ENCODE measurements at regions not wholly inside any gene's neighbourhood (a gene's known extent, or its start where the extent isn't known, plus 50 kb on each side); places are given as distances from the start of the nearest gene placed in this dataset.

GRCh38 chr17:27216836-27217235 lies 77.1 kb upstream of the WSB1 start:
- no peaks in the 10 kb centered on the region for H3K27me3 ChIP-seq (ENCODE audit: control insufficient read depth, low read length)
- H3K27ac ChIP-seq (ENCODE audit: low read depth, low read length): peak overlapping the region; percentile 93
- no peaks in the 10 kb centered on the region for H4K20me1 ChIP-seq (ENCODE audit: control insufficient read depth, insufficient read depth, low read depth, low read length)
- peaks cover 14% of the 10 kb centered on the region for H3F3A ChIP-seq (ENCODE audit: control insufficient read depth, insufficient read depth)
- H3K4me3 ChIP-seq (ENCODE audit: low read length): peak overlapping the region; percentile 43
- peak overlapping the region; percentile 60 for H3K4me2 ChIP-seq (ENCODE audit: low read length)
- H3K9me3 ChIP-seq (ENCODE audit: control insufficient read depth, insufficient read depth, low read length): peaks cover 9% of the 10 kb centered on the region; the same call in 1 of the 2 replicates
- H3K79me2 ChIP-seq (ENCODE audit: control insufficient read depth, low read length): no peaks in the 10 kb centered on the region
- TF ChIP-seq EZH2phosphoT487 (IDR thresholded peaks at IDR 0.05; ENCODE audit: borderline replicate concordance, low read length): no peak
- TF ChIP-seq CTCF (IDR thresholded peaks at IDR 0.05; ENCODE audit: low read depth, low read length, poor library complexity, severe bottlenecking): no peak
- H3K9me2 ChIP-seq (replicated peaks; ENCODE audit: control insufficient read depth, low read length): no peaks in the 10 kb centered on the region
- peaks cover 3% of the 10 kb centered on the region; the same call in 1 of the 2 replicates for H3K36me3 ChIP-seq (ENCODE audit: control insufficient read depth, low read length)
- peaks cover 39% of the 10 kb centered on the region for H3K4me1 ChIP-seq (ENCODE audit: control insufficient read depth, low read length)

GRCh38 chr17:27217631-27218030 lies 76.3 kb upstream of the WSB1 start:
- Histone ChIP-seq H3K4me3 (ENCODE audit: low read length) (peak overlapping the region; percentile 43), H3K4me2 (ENCODE audit: low read length) (peak overlapping the region; percentile 60), H3K27ac (ENCODE audit: low read depth, low read length) (peak overlapping the region; percentile 93)

GRCh38 chr17:27218041-27218440 lies 75.9 kb upstream of the WSB1 start:
- H3K9me2 ChIP-seq (replicated peaks; ENCODE audit: control insufficient read depth, low read length): no peaks in the 10 kb centered on the region
- H3K27ac ChIP-seq (ENCODE audit: low read depth, low read length): peak overlapping the region; percentile 93
- no peaks in the 10 kb centered on the region for H3K27me3 ChIP-seq (ENCODE audit: control insufficient read depth, low read length)
- H3K9me3 ChIP-seq (ENCODE audit: control insufficient read depth, insufficient read depth, low read length): peaks cover 9% of the 10 kb centered on the region; the same call in 1 of the 2 replicates
- H3K4me1 ChIP-seq (ENCODE audit: control insufficient read depth, low read length): peaks cover 39% of the 10 kb centered on the region
- H3K79me2 ChIP-seq (ENCODE audit: control insufficient read depth, low read length): no peaks in the 10 kb centered on the region
- TF ChIP-seq EZH2phosphoT487 (IDR thresholded peaks at IDR 0.05; ENCODE audit: borderline replicate concordance, low read length): no peak
- no peak for TF ChIP-seq CTCF (IDR thresholded peaks at IDR 0.05; ENCODE audit: low read depth, low read length, poor library complexity, severe bottlenecking)
- H3K4me3 ChIP-seq (ENCODE audit: low read length): peak overlapping the region; percentile 43
- no peaks in the 10 kb centered on the region for H4K20me1 ChIP-seq (ENCODE audit: control insufficient read depth, insufficient read depth, low read depth, low read length)
- H3K36me3 ChIP-seq (ENCODE audit: control insufficient read depth, low read length): peaks cover 3% of the 10 kb centered on the region; the same call in 1 of the 2 replicates
- H3K4me2 ChIP-seq (ENCODE audit: low read length): peak overlapping the region; percentile 60
- peaks cover 14% of the 10 kb centered on the region for H3F3A ChIP-seq (ENCODE audit: control insufficient read depth, insufficient read depth)

More at GRCh38 chr17:27217631-27218030, 76.3 kb upstream of the WSB1 start:
- Histone ChIP-seq H3K36me3 (ENCODE audit: control insufficient read depth, low read length) (peaks cover 3% of the 10 kb centered on the region; the same call in 1 of the 2 replicates), H3K9me3 (ENCODE audit: control insufficient read depth, insufficient read depth, low read length) (peaks cover 9% of the 10 kb centered on the region; the same call in 1 of the 2 replicates), H3F3A (ENCODE audit: control insufficient read depth, insufficient read depth) (peaks cover 14% of the 10 kb centered on the region), H3K79me2 (ENCODE audit: control insufficient read depth, low read length) (no peaks in the 10 kb centered on the region), H3K4me1 (ENCODE audit: control insufficient read depth, low read length) (peaks cover 39% of the 10 kb centered on the region), H3K27me3 (ENCODE audit: control insufficient read depth, low read length) (no peaks in the 10 kb centered on the region), H3K9me2 (replicated peaks; ENCODE audit: control insufficient read depth, low read length) (no peaks in the 10 kb centered on the region), H4K20me1 (ENCODE audit: control insufficient read depth, insufficient read depth, low read depth, low read length) (no peaks in the 10 kb centered on the region)
- TF ChIP-seq EZH2phosphoT487 (IDR thresholded peaks at IDR 0.05; ENCODE audit: borderline replicate concordance, low read length) (no peak), CTCF (IDR thresholded peaks at IDR 0.05; ENCODE audit: low read depth, low read length, poor library complexity, severe bottlenecking) (no peak)
